ENCODE measurements at regions not wholly inside any gene's neighbourhood (a gene's known extent, or its start where the extent isn't known, plus 50 kb on each side); places are given as distances from the start of the nearest gene placed in this dataset.

- Histone ChIP-seq H3K27me3 (no peaks in the 10 kb centered on the region), H3F3A (ENCODE audit: low read depth) (peaks cover 25% of the 10 kb centered on the region), H2AFZ (replicated peaks) (no peak overlapping the region), H4K20me1 (ENCODE audit: low read depth) (no peaks in the 10 kb centered on the region), H3K4me2 (no peak overlapping the region), H3K4me3 (no peak overlapping the region), H3K79me2 (ENCODE audit: low read depth) (no peaks in the 10 kb centered on the region), H3K36me3 (no peaks in the 10 kb centered on the region), H3K27ac (no peak overlapping the region), H3K9ac (no peak overlapping the region), H3K4me1 (peaks cover 19% of the 10 kb centered on the region), H3K9me3 (ENCODE audit: low read depth) (no peaks in the 10 kb centered on the region)
- peak overlapping the region; percentile 11 for H3K4me3 Mint-ChIP-seq
- no peak for DNase-seq (ENCODE audit: low spot score)
- TF ChIP-seq EZH2phosphoT487 (IDR thresholded peaks at IDR 0.05) (no peak), CTCF (IDR thresholded peaks at IDR 0.05) (no peak), EZH2 (IDR thresholded peaks at IDR 0.05) (no peak)
- H3K36me3 Mint-ChIP-seq: peaks cover 7% of the 10 kb centered on the region
- no peaks in the 10 kb centered on the region for H3K9me3 Mint-ChIP-seq
- H3K27me3 Mint-ChIP-seq (ENCODE audit: insufficient read depth, low read depth): no peaks in the 10 kb centered on the region
- peaks cover 40% of the 10 kb centered on the region for H3K4me1 Mint-ChIP-seq
- H3K27ac Mint-ChIP-seq: no peak overlapping the region
These were observed 50.4 kb downstream of the RUSC2 start for GRCh38 chr9:35540315-35540714.

GRCh38 chr9:35546853-35547252, 56.9 kb downstream of the RUSC2 start:
- Mint-ChIP-seq H3K9me3 (no peaks in the 10 kb centered on the region), H3K27ac (no peak overlapping the region)

GRCh38 chr9:35547889-35548418, 57.1 kb upstream of the TESK1 start:
- Histone ChIP-seq H3K4me2 (no peak overlapping the region), H3K4me1 (no peaks in the 10 kb centered on the region), H4K20me1 (ENCODE audit: low read depth) (no peaks in the 10 kb centered on the region), H3K36me3 (no peaks in the 10 kb centered on the region), H3K4me3 (no peak overlapping the region), H3K9me3 (ENCODE audit: low read depth) (no peaks in the 10 kb centered on the region), H3K79me2 (ENCODE audit: low read depth) (no peaks in the 10 kb centered on the region), H3K9ac (no peak overlapping the region), H3K27me3 (no peaks in the 10 kb centered on the region), H2AFZ (replicated peaks) (no peak overlapping the region), H3K27ac (no peak overlapping the region), H3F3A (ENCODE audit: low read depth) (no peaks in the 10 kb centered on the region)
- no peak overlapping the region for H3K27ac Mint-ChIP-seq
- no peaks in the 10 kb centered on the region for H3K9me3 Mint-ChIP-seq
- peaks cover 5% of the 10 kb centered on the region for H3K27me3 Mint-ChIP-seq (ENCODE audit: insufficient read depth, low read depth)
- no peak overlapping the region for H3K4me3 Mint-ChIP-seq
- no peak for DNase-seq (ENCODE audit: low spot score)
- peaks cover 18% of the 10 kb centered on the region for H3K36me3 Mint-ChIP-seq
- TF ChIP-seq EZH2phosphoT487 (IDR thresholded peaks at IDR 0.05) (no peak), CTCF (IDR thresholded peaks at IDR 0.05) (no peak)
- H3K4me1 Mint-ChIP-seq: no peaks in the 10 kb centered on the region

More at GRCh38 chr9:35546853-35547252, 56.9 kb downstream of the RUSC2 start:
- no peak overlapping the region for H3K4me3 ChIP-seq
- no peak overlapping the region for H3K4me2 ChIP-seq
- no peaks in the 10 kb centered on the region for H3K27me3 ChIP-seq
- H3K9ac ChIP-seq: no peak overlapping the region
- no peaks in the 10 kb centered on the region for H3F3A ChIP-seq (ENCODE audit: low read depth)
- H3K9me3 ChIP-seq (ENCODE audit: low read depth): no peaks in the 10 kb centered on the region
- Mint-ChIP-seq H3K4me3 (no peak overlapping the region), H3K4me1 (no peaks in the 10 kb centered on the region), H3K36me3 (peaks cover 18% of the 10 kb centered on the region), H3K27me3 (ENCODE audit: insufficient read depth, low read depth) (peaks cover 5% of the 10 kb centered on the region)
- no peak overlapping the region for H3K27ac ChIP-seq
- no peaks in the 10 kb centered on the region for H3K4me1 ChIP-seq
- H3K79me2 ChIP-seq (ENCODE audit: low read depth): no peaks in the 10 kb centered on the region
- no peaks in the 10 kb centered on the region for H3K36me3 ChIP-seq
- TF ChIP-seq EZH2 (IDR thresholded peaks at IDR 0.05) (no peak), CTCF (IDR thresholded peaks at IDR 0.05) (no peak), EZH2phosphoT487 (IDR thresholded peaks at IDR 0.05) (no peak)
- DNase-seq (ENCODE audit: low spot score): no peak
- H4K20me1 ChIP-seq (ENCODE audit: low read depth): no peaks in the 10 kb centered on the region
- H2AFZ ChIP-seq (replicated peaks): no peak overlapping the region

All from neural progenitor cell (in vitro differentiated cells).